HepG2 (cell line): ENCODE measurements at regions not wholly inside any gene's neighbourhood (a gene's known extent, or its start where the extent isn't known, plus 50 kb on each side); places are given as distances from the start of the nearest gene placed in this dataset.

ENCODE experiments used
- EZH2 ChIP-seq: conservative IDR thresholded peaks from 2 replicates; pipeline ENCODE4 v1.6.1; 2012; ENCODE audit warnings: mild to moderate bottlenecking, low read depth, low read length, moderate library complexity
- MAFK ChIP-seq, 2 experiments: IDR thresholded peaks in 1 of 2; conservative IDR thresholded peaks in 1 of 2; 2 replicates each; pipeline ENCODE4 v1.6.1; 2011; ENCODE audit warnings: improper control_type of control experiment in 2 of 2, low read length in 2 of 2
- NPAS2 ChIP-seq: sonication (generic); formaldehyde crosslinking; IDR thresholded peaks from 2 replicates; pipeline ENCODE4 v1.8.0; 2022; ENCODE audit warnings: mild to moderate bottlenecking, missing genetic modification reagents, borderline replicate concordance
- POLR2AphosphoS5 ChIP-seq: IDR thresholded peaks from 2 replicates; pipeline ENCODE4 v1.6.1; 2012; ENCODE audit warnings: low read depth, low read length
- SRF ChIP-seq: IDR thresholded peaks from 2 replicates; pipeline ENCODE4 v1.6.1; 2011; ENCODE audit warnings: mild to moderate bottlenecking, low read depth, low read length, moderate library complexity
- ZNF33B ChIP-seq: sonication (generic); formaldehyde crosslinking; IDR thresholded peaks from 2 replicates; pipeline ENCODE4 v1.5.1; 2020; ENCODE audit warnings: mild to moderate bottlenecking, missing genetic modification reagents
- ZNF556 ChIP-seq: sonication (generic); formaldehyde crosslinking; IDR thresholded peaks from 2 replicates; pipeline ENCODE4 v1.4.0; 2020; ENCODE audit warnings: mild to moderate bottlenecking, missing genetic modification reagents, borderline replicate concordance
- TF ChIP-seq, protein P1 (sequence below): sonication (generic); formaldehyde crosslinking; IDR thresholded peaks from 2 replicates; pipeline ENCODE4 v1.5.1; 2020; ENCODE audit warnings: missing genetic modification reagents, mild to moderate bottlenecking, borderline replicate concordance
- TF ChIP-seq, protein P2 (sequence below): sonication (generic); formaldehyde crosslinking; IDR thresholded peaks from 2 replicates; pipeline ENCODE4 v1.5.0; 2020; ENCODE audit warnings: missing genetic modification reagents
- TF ChIP-seq, protein P3 (sequence below), 2 experiments: sonication (generic) in 1 of 2; formaldehyde crosslinking in 1 of 2; IDR thresholded peaks; 2 replicates each; pipeline versions ENCODE4 v1.5.1 to v1.6.1; 2011 to 2020; ENCODE audit warnings: borderline replicate concordance in 1 of 2, low read depth in 1 of 2, low read length in 1 of 2, mild to moderate bottlenecking in 1 of 2, missing genetic modification reagents in 1 of 2, moderate library complexity in 1 of 2

- no peak for TF ChIP-seq ZNF556 (CRISPR knock-in tag)
- no peak for TF ChIP-seq NPAS2
- TF ChIP-seq, protein P1, sequence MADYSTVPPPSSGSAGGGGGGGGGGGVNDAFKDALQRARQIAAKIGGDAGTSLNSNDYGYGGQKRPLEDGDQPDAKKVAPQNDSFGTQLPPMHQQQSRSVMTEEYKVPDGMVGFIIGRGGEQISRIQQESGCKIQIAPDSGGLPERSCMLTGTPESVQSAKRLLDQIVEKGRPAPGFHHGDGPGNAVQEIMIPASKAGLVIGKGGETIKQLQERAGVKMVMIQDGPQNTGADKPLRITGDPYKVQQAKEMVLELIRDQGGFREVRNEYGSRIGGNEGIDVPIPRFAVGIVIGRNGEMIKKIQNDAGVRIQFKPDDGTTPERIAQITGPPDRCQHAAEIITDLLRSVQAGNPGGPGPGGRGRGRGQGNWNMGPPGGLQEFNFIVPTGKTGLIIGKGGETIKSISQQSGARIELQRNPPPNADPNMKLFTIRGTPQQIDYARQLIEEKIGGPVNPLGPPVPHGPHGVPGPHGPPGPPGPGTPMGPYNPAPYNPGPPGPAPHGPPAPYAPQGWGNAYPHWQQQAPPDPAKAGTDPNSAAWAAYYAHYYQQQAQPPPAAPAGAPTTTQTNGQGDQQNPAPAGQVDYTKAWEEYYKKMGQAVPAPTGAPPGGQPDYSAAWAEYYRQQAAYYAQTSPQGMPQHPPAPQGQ (CRISPR knock-in tag), result no peak
- no peak for TF ChIP-seq SRF
- TF ChIP-seq, protein P2, sequence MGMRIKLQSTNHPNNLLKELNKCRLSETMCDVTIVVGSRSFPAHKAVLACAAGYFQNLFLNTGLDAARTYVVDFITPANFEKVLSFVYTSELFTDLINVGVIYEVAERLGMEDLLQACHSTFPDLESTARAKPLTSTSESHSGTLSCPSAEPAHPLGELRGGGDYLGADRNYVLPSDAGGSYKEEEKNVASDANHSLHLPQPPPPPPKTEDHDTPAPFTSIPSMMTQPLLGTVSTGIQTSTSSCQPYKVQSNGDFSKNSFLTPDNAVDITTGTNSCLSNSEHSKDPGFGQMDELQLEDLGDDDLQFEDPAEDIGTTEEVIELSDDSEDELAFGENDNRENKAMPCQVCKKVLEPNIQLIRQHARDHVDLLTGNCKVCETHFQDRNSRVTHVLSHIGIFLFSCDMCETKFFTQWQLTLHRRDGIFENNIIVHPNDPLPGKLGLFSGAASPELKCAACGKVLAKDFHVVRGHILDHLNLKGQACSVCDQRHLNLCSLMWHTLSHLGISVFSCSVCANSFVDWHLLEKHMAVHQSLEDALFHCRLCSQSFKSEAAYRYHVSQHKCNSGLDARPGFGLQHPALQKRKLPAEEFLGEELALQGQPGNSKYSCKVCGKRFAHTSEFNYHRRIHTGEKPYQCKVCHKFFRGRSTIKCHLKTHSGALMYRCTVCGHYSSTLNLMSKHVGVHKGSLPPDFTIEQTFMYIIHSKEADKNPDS (CRISPR knock-in tag), result no peak
- no peak for TF ChIP-seq EZH2
- TF ChIP-seq, protein P3, sequence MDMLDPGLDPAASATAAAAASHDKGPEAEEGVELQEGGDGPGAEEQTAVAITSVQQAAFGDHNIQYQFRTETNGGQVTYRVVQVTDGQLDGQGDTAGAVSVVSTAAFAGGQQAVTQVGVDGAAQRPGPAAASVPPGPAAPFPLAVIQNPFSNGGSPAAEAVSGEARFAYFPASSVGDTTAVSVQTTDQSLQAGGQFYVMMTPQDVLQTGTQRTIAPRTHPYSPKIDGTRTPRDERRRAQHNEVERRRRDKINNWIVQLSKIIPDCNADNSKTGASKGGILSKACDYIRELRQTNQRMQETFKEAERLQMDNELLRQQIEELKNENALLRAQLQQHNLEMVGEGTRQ (IDR thresholded peaks at IDR 0.05; ENCODE audit: low read depth, low read length), result no peak
- TF ChIP-seq, protein P3 (CRISPR knock-in tag; IDR thresholded peaks at IDR 0.05; ENCODE audit: borderline replicate concordance), result no peak
- TF ChIP-seq POLR2AphosphoS5, result no peak
- no peak for TF ChIP-seq MAFK (conservative IDR thresholded peaks at IDR 0.05 in 1 of 2, IDR thresholded peaks at IDR 0.05 in 1 of 2; ENCODE audit: low read length in 2 of 2)
- TF ChIP-seq ZNF33B (CRISPR knock-in tag), result no peak
These were observed 343.6 kb upstream of the ESRRG start for GRCh38 chr1:217066794-217067193.
